ENCODE measurements at regions not wholly inside any gene's neighbourhood (a gene's known extent, or its start where the extent isn't known, plus 50 kb on each side); places are given as distances from the start of the nearest gene placed in this dataset.
A peak's percentile ranks its signal among the peaks of the same experiment; 100 is the strongest.
"Not testable (repeated sequence)": the region's sequence is repeated elsewhere in the genome, so short reads cannot be mapped to it uniquely, and the experiment has no call there.

- DNase-seq (ENCODE audit: low read depth): no peak
Observed at GRCh38 chr6:53446151-53446550, 97.4 kb upstream of the ELOVL5 start.

- peak; percentile 57 for DNase-seq (ENCODE audit: low read depth)
Observed at GRCh38 chr6:53441761-53442160, 93.0 kb upstream of the ELOVL5 start.

DNA sequence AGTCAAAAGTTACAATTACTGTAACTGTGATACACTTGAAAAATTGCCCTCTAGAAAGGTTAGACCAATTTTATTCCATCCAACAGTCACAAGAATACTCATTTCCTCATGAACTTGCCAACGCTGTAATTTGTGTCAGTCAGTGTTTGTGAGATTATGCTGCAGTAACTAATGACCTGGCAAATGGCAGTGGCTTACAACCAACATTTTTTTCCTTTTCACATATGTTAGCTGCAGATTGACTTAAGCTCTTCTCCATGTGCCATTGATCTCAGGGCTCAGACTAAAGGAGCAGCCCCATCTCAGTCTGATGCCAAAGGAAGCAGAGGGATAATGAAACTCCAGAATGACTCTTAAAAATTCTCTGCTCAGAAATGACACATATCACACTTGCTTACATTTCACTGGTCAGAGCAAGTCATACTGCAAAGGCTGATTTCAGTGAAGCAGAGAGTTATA lies 92.3 kb upstream of the ELOVL5 start:
- no peak for DNase-seq (ENCODE audit: low read depth)

- DNase-seq (ENCODE audit: low read depth): no peak
Observed at GRCh38 chr6:53440336-53440945, 91.7 kb upstream of the ELOVL5 start.

DNA sequence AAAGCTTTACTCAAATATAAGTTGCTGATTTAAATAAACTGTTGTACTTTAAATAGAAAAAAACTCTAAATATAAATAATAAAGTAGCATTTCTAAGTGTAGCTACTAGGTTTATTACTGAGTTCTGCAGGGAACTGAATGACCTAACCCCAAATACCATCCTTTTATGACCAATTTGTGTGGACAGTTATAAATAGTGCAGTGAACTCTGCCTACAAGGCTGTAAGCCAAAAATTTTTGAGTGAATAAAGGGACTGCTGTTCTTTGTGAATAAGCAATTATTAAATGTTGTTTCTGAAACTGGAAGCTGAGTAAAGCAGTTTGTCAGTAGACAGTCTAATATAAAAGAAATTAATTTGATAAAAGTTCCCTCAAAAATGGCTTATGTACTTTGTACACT lies 90.8 kb upstream of the ELOVL5 start:
- peak; percentile 32 for DNase-seq (ENCODE audit: low read depth)

- peak; percentile 60 for DNase-seq (ENCODE audit: low read depth)
Observed at GRCh38 chr6:53437557-53438202, 88.9 kb upstream of the ELOVL5 start.

- no peak for DNase-seq (ENCODE audit: low read depth)
Observed at GRCh38 chr6:53436526-53437303, 88.0 kb upstream of the ELOVL5 start.

DNA sequence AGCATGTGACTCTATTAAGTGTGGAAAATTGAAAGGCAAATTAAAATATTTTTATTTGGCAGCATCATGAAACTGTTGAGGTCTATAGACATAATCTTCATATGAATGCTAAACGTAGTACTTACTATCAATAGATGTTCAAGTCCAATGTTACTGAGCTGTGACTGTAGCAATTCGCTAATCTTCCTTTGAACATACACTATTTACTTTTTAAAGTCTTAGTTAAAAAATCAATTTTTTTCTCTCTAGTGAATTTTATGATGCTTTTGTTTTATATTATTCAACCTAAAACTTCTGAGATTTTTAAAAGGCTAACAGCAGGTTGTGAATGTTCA lies 85.2 kb upstream of the ELOVL5 start:
- no peak for DNase-seq (ENCODE audit: low read depth)

DNA sequence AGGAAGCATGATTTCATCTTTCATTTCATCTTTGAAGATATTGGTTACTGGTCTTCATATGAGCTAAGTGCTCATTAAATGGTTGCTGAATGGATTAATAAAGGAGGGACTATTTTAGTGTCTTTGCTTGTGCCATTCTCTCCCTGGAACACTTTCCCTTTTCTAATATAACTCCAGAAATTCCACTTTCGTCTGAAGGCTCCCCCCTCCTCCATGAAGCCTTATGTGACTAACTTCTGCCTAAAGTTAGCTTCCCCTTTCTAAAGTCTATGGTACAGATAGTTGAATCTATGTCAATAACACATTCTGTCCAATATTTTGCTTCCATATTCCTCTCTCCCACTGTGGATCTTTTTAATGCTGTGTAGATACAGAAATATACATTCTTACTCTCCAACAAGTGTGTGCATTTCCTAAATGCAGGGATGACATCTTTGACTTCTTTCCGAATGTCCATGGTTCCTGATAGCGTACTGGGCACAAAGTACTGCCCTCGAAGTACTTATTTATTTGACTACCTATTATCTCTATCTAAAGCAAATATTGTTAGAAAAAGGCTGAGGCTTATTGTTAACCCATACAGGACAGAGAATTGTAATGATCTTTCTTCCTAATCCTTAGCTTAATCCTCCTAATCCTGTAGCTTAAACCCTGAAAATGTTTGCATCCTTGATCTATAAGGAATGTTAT lies 84.7 kb upstream of the ELOVL5 start:
- DNase-seq (ENCODE audit: low read depth): no peak

GRCh38 chr6:53432318-53433161 lies 83.8 kb upstream of the ELOVL5 start:
- DNase-seq (ENCODE audit: low read depth): peak; percentile 55

DNA sequence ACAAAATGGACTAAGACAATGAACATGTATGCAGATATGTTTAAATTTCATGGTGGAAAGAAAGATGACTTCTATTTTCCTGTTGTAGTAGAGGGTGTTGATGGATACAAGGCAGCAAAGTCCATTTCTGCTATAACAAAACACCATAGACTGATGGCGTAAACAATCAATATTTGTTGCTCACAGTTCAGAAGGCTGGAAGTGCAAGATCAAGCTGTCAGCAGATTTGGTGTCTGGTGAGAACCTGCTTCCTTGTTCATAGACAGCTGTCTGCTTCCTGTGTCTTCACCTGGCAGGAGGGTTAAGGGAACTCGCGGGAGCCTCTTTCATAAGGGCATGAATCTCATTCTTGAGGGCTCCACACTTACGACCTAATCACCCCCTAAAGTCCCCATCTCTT lies 83.0 kb upstream of the ELOVL5 start:
- no peak for DNase-seq (ENCODE audit: low read depth)

DNA sequence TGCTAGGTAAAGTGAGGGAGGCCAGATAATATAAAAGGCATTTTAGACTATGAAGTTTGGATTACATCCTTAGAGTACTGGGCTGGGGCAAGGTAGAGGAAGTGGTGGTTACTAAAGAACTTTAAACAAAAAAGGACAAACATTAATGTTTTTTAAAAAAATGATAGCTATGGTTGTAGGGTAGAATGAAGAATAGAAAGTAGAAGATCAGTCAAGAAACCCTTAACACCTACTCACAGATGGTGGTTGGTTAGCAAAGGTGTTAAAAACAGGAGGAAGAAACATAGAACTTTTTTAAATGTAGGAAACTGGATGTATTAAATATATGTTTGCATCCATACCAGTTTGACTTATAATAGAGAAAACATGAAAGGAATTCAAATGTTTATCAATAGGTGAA lies 80.7 kb upstream of the ELOVL5 start:
- no peak for DNase-seq (ENCODE audit: low read depth)

- DNase-seq (ENCODE audit: low read depth): no peak
Observed at GRCh38 chr6:53428886-53429285, 80.1 kb upstream of the ELOVL5 start.

DNA sequence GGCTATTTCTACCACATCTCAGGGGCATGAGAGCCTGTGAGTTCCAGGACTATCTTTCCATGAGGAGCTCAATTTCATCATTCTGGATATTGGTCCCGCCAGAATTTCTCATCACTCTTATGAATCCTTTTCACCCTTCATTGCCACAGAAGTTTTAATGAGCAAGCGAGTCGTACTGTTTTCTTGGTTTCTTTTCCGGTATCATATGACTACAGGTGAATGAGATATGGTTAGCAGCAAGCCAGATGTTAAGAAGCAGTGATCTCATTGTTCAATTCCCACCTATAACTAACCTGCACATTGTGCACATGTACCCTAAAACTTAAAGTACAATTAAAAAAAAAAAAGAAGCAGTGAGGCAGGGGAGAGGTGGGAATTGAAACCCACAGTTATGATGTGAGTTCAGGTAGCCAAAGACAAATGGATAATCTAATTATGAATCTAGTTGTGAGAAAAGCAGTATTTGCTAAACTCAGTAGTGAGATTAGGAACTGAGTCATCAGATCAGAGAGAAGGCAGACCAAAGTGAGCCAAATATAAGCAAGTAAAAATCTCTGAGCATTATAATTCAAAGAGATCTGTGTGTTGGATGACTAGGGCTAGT lies 78.0 kb upstream of the ELOVL5 start:
- DNase-seq (ENCODE audit: low read depth): no peak

- no peak for DNase-seq (ENCODE audit: low read depth)
Observed at GRCh38 chr6:53426117-53426516, 77.4 kb upstream of the ELOVL5 start.

GRCh38 chr6:53424976-53425718 lies 76.4 kb upstream of the ELOVL5 start:
- no peak for DNase-seq (ENCODE audit: low read depth)

DNA sequence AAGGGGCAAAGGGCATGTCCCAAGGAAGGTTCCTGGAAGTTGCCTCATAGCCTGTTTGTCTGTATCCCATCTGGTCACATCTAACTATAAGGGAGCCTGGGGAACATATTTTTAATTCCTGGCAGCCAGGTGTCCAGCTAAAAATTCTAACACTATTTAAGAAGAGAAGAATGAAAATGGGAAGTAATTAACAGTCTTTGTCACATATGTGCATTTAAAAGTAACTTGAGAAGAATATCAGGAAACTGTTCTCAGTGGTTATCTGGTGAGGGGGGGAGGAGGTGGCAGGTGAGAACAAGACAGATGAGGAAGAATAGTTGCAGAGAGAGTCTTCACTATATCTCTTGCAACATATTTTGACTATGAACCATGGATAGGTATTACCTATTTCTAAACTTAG lies 75.5 kb upstream of the ELOVL5 start:
- DNase-seq (ENCODE audit: low read depth): no peak

- DNase-seq (ENCODE audit: low read depth): not testable (repeated sequence)
Observed at GRCh38 chr6:53423560-53423959, 74.8 kb upstream of the ELOVL5 start.

GRCh38 chr6:53419026-53419425 lies 70.3 kb upstream of the ELOVL5 start:
- no peak for DNase-seq (ENCODE audit: low read depth)

DNA sequence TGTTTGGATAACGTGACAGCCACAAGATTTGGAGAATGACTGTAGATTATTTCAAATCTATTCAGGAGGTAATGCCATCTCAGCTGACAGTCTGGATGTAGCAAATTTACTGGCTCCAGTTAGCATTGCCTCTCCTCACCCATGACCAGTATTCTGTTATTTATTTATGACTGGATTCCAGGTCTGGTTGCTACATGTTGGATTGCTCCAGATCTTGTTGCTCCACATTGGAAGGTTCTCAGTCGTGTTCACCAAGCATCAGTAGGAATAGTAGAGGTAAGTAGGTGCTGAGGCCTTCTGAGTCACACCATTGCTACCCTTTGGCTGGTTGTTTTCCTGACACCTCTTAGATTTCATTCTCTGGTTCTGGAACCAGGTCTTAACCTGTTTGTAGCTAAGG lies 69.5 kb upstream of the ELOVL5 start:
- DNase-seq (ENCODE audit: low read depth): no peak

DNA sequence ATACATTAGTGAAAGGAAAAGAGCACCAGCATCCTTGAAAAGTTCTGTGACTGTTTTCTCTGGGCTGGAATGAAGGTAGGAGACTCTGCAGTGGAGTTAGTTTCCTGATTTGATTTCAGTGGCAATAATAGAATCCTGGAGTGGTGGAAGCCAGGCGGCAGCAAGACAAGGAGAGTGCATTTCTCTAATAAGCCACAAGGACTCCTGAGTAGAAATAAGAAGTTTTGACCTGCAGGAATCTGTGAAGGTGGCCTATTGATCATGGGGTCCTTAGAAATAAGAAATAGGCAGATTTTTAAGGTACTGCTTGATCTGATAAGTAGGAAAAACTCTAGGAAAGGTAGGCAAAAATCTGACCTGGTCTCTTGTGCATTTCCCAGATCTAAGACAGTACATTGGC lies 68.4 kb upstream of the ELOVL5 start:
- no peak for DNase-seq (ENCODE audit: low read depth)

Measured in non-pigmented ciliary epithelial cell (primary cell).